Spleen (tissue), 7 donors: ENCODE measurements at regions not wholly inside any gene's neighbourhood (a gene's known extent, or its start where the extent isn't known, plus 50 kb on each side); places are given as distances from the start of the nearest gene placed in this dataset.

Experiments used
- CTCF ChIP-seq, 11 experiments: fragments of 200-600 bp in 7 of 11; fragments of 450-650 bp in 4 of 11; sonication (generic) in 4 of 11; IDR thresholded peaks in 8 of 11; conservative IDR thresholded peaks in 3 of 11; 1 replicate in 7 of 11; 2 replicates in 4 of 11; pipeline versions ENCODE4 v1.4.0 to v1.8.0; 2016 to 2021; ENCODE audit warnings: antibody characterized with exemption in 11 of 11, inconsistent platforms in 4 of 11, mild to moderate bottlenecking in 1 of 11
- POLR2A ChIP-seq, 3 donors: fragments of 450-650 bp; IDR thresholded peaks; one replicate each; pipeline ENCODE4 v1.5.1; 2017; ENCODE audit warnings: antibody characterized with exemption in 3 of 3, mild to moderate bottlenecking in 1 of 3
- POLR2AphosphoS5 ChIP-seq, 3 donors: sonication (generic); formaldehyde crosslinking; IDR thresholded peaks; one replicate each; pipeline ENCODE4 v1.5.1; 2017; ENCODE audit warnings: antibody characterized with exemption in 3 of 3
- donor health status: DM: no; HTN: no; CAD: no; lungs with moderate emphysema.
- donor health status: DM: no; HTN: no; CAD: no.
- donor health status: DM: no; HTN: no; CAD: no.

GRCh38 chr4:129337228-129337620, 241.3 kb downstream of the C4orf33 start:
- no peak for TF ChIP-seq CTCF (IDR thresholded peaks at IDR 0.05 in 8 of 11, conservative IDR thresholded peaks at IDR 0.05 in 3 of 11)
- no peak for TF ChIP-seq POLR2A (IDR thresholded peaks at IDR 0.05)
- TF ChIP-seq POLR2AphosphoS5 (IDR thresholded peaks at IDR 0.05), result no peak
